ENCODE measurements at regions not wholly inside any gene's neighbourhood (a gene's known extent, or its start where the extent isn't known, plus 50 kb on each side); places are given as distances from the start of the nearest gene placed in this dataset.

- TF ChIP-seq POLR2A (IDR thresholded peaks at IDR 0.05; ENCODE audit: low read length) (no peak), GATA1 (IDR thresholded peaks at IDR 0.05; ENCODE audit: low read depth, low read length) (no peak)
Observed at GRCh38 chr3:104137116-104137515, 1229.6 kb upstream of the ALCAM start.
